BE2C (cell line): ENCODE measurements at regions not wholly inside any gene's neighbourhood (a gene's known extent, or its start where the extent isn't known, plus 50 kb on each side); places are given as distances from the start of the nearest gene placed in this dataset.

Source experiments
- DNase-seq: peaks from one replicate; pipeline ENCODE4 v3.0.0-alpha.2; 2020
- H3K27me3 ChIP-seq: fragments of 250-450 bp; sonication (Bioruptor Pico); 2 replicates; pipeline ENCODE4 v1.5.1; 2020; ENCODE audit warnings: mild to moderate bottlenecking
- H3K36me3 ChIP-seq: fragments of 250-450 bp; sonication (Bioruptor Pico); 2 replicates; pipeline ENCODE4 v1.5.1; 2020; ENCODE audit warnings: mild to moderate bottlenecking
- H3K4me1 ChIP-seq: fragments of 250-450 bp; sonication (Bioruptor Pico); 2 replicates; pipeline ENCODE4 v1.5.1; 2020
- H3K4me3 ChIP-seq: 2 replicates; pipeline ENCODE4 v1.5.1; 2011; ENCODE audit warnings: low read depth, low read length
- H3K9me3 ChIP-seq: fragments of 250-450 bp; sonication (Bioruptor Pico); 2 replicates; pipeline ENCODE4 v1.5.1; 2020
- TF ChIP-seq, protein P1 (sequence below): IDR thresholded peaks from 2 replicates; pipeline ENCODE4 v1.5.1; 2012; ENCODE audit warnings: mild to moderate bottlenecking, low read depth, low read length

DNA sequence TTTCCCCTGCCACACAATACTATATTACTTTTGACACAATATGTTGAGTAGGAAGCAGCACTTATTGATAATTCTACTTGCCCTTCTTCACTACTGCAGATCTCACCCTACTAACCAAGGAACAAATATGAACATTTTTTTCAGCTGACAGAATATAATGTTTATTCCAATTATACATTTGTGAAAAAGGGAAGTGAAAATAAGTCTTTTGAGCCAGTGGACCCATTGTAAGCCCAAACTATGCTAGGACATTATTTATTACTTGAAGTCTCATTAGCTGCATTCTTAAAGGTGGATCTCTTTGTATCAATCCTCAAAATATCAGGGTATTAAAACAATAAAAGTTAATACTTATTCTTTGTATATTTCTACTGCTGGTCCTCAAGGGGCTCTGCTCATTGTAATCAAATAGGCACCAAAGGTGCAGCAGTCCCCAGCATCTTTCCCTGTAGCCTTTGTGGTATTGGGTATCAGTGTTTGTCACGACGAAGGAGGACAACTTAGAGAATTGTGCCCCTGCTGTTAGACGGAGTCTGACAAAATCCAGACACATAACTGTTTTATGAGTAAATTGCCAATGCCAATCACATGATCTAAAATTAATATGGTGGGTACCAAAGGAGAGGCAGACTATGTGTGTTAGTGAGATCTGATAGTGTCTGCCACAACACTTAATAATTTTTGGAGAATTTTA, 453.5 kb upstream of the CDH9 start:
- no peaks in the 10 kb centered on the region for H3K36me3 ChIP-seq
- peaks cover 18% of the 10 kb centered on the region for H3K4me1 ChIP-seq
- TF ChIP-seq, protein P1, sequence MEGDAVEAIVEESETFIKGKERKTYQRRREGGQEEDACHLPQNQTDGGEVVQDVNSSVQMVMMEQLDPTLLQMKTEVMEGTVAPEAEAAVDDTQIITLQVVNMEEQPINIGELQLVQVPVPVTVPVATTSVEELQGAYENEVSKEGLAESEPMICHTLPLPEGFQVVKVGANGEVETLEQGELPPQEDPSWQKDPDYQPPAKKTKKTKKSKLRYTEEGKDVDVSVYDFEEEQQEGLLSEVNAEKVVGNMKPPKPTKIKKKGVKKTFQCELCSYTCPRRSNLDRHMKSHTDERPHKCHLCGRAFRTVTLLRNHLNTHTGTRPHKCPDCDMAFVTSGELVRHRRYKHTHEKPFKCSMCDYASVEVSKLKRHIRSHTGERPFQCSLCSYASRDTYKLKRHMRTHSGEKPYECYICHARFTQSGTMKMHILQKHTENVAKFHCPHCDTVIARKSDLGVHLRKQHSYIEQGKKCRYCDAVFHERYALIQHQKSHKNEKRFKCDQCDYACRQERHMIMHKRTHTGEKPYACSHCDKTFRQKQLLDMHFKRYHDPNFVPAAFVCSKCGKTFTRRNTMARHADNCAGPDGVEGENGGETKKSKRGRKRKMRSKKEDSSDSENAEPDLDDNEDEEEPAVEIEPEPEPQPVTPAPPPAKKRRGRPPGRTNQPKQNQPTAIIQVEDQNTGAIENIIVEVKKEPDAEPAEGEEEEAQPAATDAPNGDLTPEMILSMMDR: no peak; the same call in 1 of the 2 replicates
- H3K27me3 ChIP-seq: no peaks in the 10 kb centered on the region
- no peak overlapping the region for H3K4me3 ChIP-seq
- no peaks in the 10 kb centered on the region for H3K9me3 ChIP-seq
- DNase-seq: peak; percentile 17

DNA sequence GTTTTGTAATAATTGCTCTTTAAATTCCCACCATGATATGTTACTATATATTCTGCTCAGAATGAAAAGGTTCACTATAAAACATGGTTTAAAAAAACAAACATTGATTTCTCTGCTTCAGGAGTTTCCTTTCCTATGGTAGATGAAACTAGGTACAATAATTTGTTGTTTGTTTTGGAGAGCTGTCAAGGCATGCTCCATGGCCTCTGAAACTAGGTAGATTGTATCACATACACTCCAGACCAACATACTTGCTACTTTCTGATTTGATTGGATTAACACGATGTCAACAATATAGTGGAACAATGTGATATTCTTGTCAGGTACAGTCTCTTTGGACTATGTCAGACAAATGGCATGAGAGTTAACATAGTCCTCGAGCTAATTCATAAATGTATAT, 452.7 kb upstream of the CDH9 start:
- Histone ChIP-seq H3K36me3 (no peaks in the 10 kb centered on the region), H3K4me3 (no peak overlapping the region), H3K27me3 (no peaks in the 10 kb centered on the region), H3K9me3 (no peaks in the 10 kb centered on the region), H3K4me1 (peaks cover 13% of the 10 kb centered on the region)
- DNase-seq: no peak
- TF ChIP-seq, protein P1: no peak

DNA sequence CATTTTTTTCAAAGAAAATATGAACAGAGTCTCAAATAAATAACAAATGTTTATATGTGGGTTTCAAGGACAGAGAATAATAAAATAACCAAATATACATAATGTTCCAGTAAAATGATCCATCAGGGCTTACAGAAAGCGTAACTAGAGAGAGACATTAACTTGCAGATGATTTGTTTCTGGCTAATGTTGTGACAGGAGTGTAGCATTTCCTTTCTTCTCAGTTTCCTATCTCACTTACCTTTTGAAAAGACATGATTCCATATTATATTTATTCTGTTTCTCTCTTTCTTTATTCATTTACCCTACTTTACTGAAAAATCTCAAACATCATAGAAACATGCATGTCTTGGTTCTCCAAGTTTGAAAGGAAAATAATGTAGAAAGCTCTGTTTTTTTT, 451.3 kb upstream of the CDH9 start:
- peaks cover 5% of the 10 kb centered on the region; the same call in 1 of the 2 replicates for H3K4me1 ChIP-seq
- TF ChIP-seq, protein P1: no peak

DNA sequence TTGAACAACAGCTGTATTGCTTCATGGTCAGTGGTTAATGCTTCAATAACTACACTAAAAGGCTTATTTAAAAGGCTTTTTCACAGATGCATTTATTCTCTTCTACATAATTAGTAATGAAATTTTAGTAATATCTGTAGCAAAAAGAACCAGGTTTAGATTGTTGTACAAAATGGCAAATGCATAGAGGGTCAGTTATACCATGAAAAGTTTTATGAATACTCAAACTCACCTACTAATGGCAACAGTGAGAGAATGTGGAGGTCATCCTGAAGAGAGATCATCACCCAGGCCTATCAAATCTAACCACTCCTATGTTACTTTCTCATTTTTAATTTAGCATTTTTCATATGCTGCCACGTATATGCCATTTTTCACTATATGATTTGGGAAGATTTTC, 444.3 kb upstream of the CDH9 start:
- TF ChIP-seq, protein P1: no peak
- no peaks in the 10 kb centered on the region; the same call in 1 of the 2 replicates for H3K9me3 ChIP-seq
- DNase-seq: no peak
- H3K27me3 ChIP-seq: no peaks in the 10 kb centered on the region
- no peak overlapping the region for H3K4me3 ChIP-seq
- no peaks in the 10 kb centered on the region for H3K4me1 ChIP-seq
- no peaks in the 10 kb centered on the region for H3K36me3 ChIP-seq

More for the DNA sequence above, 451.3 kb upstream of the CDH9 start:
- Histone ChIP-seq H3K36me3 (no peaks in the 10 kb centered on the region), H3K27me3 (no peaks in the 10 kb centered on the region), H3K9me3 (no peaks in the 10 kb centered on the region), H3K4me3 (no peak overlapping the region)
- no peak for DNase-seq

DNA sequence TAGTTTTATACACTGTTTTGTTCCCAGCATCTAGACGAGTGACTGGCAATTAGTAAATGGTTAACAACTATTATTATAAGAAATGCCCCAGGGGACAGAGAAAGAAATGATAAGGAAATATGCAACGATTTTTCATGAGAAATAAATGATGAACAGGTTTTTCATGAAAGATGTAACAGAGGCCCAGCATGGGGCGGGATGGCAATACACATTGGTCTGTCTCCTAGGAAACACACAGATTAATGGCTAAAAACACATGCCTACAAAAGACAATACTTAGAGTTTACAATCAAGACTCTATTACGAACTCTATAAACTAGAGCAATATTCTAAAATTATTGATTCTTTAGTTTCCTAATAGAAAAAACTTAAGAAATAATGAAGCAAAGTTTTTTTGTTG, 441.5 kb upstream of the CDH9 start:
- no peak overlapping the region for H3K4me3 ChIP-seq
- H3K27me3 ChIP-seq: no peaks in the 10 kb centered on the region
- TF ChIP-seq, protein P1: no peak
- DNase-seq: no peak
- no peaks in the 10 kb centered on the region for H3K36me3 ChIP-seq
- no peaks in the 10 kb centered on the region for H3K4me1 ChIP-seq
- peaks cover 5% of the 10 kb centered on the region for H3K9me3 ChIP-seq

DNA sequence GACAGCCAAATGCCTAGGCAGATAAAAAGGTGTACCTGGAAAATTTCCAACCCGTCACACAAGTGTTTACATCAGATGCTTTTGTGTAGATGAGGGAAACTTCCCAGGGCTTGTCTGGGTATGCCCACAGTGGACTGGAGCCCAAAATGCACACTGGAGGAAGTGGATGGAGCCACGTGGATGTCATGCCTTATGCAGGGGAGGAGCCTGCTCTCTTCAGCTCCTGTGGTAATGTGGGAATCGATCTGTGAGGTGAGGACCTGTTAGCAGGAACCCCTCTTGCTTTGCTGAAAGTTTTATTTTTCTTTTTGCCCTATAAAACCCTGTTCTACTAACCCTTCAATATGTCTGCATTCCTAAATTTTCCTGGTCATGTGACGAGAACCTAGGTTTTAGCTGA, 439.2 kb upstream of the CDH9 start:
- peaks cover 5% of the 10 kb centered on the region for H3K9me3 ChIP-seq
- DNase-seq: no peak
- H3K4me3 ChIP-seq: no peak overlapping the region
- no peaks in the 10 kb centered on the region for H3K27me3 ChIP-seq
- no peaks in the 10 kb centered on the region for H3K4me1 ChIP-seq
- TF ChIP-seq, protein P1: no peak
- H3K36me3 ChIP-seq: no peaks in the 10 kb centered on the region
